Right lobe of liver (tissue), 6 donors: ENCODE measurements at regions not wholly inside any gene's neighbourhood (a gene's known extent, or its start where the extent isn't known, plus 50 kb on each side); places are given as distances from the start of the nearest gene placed in this dataset.

ENCODE experiments used
- ATAC-seq, 4 donors: fragments of 200-7000 bp; cut with Tn5 transposase; one replicate each; pipeline ENCODE4 v1.9.1; 2020; ENCODE audit warnings: mild to moderate bottlenecking in 4 of 4, moderate library complexity in 4 of 4
- DNase-seq, 3 donors: peaks; one replicate each; pipeline ENCODE4 v3.0.0-alpha.2; 2020
- H3K27ac ChIP-seq, 3 donors: fragments of 200-600 bp; one replicate each; pipeline ENCODE4 v1.8.0; 2022
- H3K27me3 ChIP-seq, 2 donors: fragments of 200-600 bp; one replicate each; pipeline ENCODE4 v1.8.0; 2022
- H3K36me3 ChIP-seq, 4 donors: fragments of 200-600 bp; sonication (generic) in 1 of 4; one replicate each; pipeline versions ENCODE4 v1.5.1 to v1.8.0; 2017 to 2022; ENCODE audit warnings: control low read depth in 1 of 4
- H3K4me1 ChIP-seq, 4 donors: fragments of 200-600 bp; sonication (generic) in 1 of 4; one replicate each; pipeline versions ENCODE4 v1.5.1 to v1.8.0; 2017 to 2022; ENCODE audit warnings: control low read depth in 1 of 4
- H3K4me3 ChIP-seq, 3 donors: fragments of 200-600 bp; one replicate each; pipeline ENCODE4 v1.8.0; 2022
- H3K9me3 ChIP-seq, 4 donors: fragments of 200-600 bp; sonication (generic) in 1 of 4; one replicate each; pipeline versions ENCODE4 v1.5.1 to v1.8.0; 2017 to 2022; ENCODE audit warnings: control low read depth in 1 of 4
- CTCF ChIP-seq, 4 donors: fragments of 200-600 bp in 3 of 4; fragments of 450-650 bp in 1 of 4; IDR thresholded peaks; one replicate each; pipeline versions ENCODE4 v1.5.1 to v1.8.0; 2016 to 2022; ENCODE audit warnings: antibody characterized with exemption in 4 of 4, mild to moderate bottlenecking in 2 of 4
- POLR2A ChIP-seq: fragments of 450-650 bp; IDR thresholded peaks from one replicate; pipeline ENCODE4 v1.6.1; 2017; ENCODE audit warnings: antibody characterized with exemption, mild to moderate bottlenecking
- WGBS: methylation state at CpG from one replicate; pipeline ENCODE4 v1.1.6; 2018; ENCODE audit warnings: low coverage, low lambda C conversion rate; ENCODE audit not compliant: insufficient coverage; ENCODE audit errors: missing lambda C conversion rate; 5-methylcytosine and 5-hydroxymethylcytosine counted together
- intact Hi-C, 2 donors: fragments of 100-400 bp; cut with DNase I; formaldehyde crosslinking; loops; one replicate each; pipeline versions ENCODE4 v1.11.2 to v1.14.1; 2022
- donor health status: DM: no; HTN: yes; CAD: no.
- donor health status: DM: no; HTN: no; CAD: no.
- donor health status: DM: no; HTN: no; CAD: no.
- donor health status: DM: no; HTN: yes; CAD: no.
- donor health status: DM: no; HTN: yes; CAD: no.

- no peaks in the 10 kb centered on the region for H3K36me3 ChIP-seq
- no peaks in the 10 kb centered on the region for H3K27me3 ChIP-seq
- no peaks in the 10 kb centered on the region for H3K4me1 ChIP-seq
- TF ChIP-seq POLR2A, result no peak
- no peak for TF ChIP-seq CTCF (IDR thresholded peaks at IDR 0.05)
- H3K4me3 ChIP-seq, result no peak overlapping the region
- no peak for ATAC-seq
- no peak for DNase-seq
- intact Hi-C loops, result no loop called here
- no peaks in the 10 kb centered on the region for H3K9me3 ChIP-seq
- H3K27ac ChIP-seq, result no peak overlapping the region
These were observed 564.8 kb downstream of the MIAT start for GRCh38 chr22:27222178-27222577.

GRCh38 chr22:27223317-27224177, 566.2 kb downstream of the MIAT start:
- Histone ChIP-seq H3K4me3 (no peak overlapping the region), H3K36me3 (no peaks in the 10 kb centered on the region), H3K9me3 (no peaks in the 10 kb centered on the region), H3K27ac (no peak overlapping the region), H3K27me3 (no peaks in the 10 kb centered on the region), H3K4me1 (no peaks in the 10 kb centered on the region)
- intact Hi-C loops, result no loop called here
- WGBS, result 28% methylated on average over 3 of the region's 3 CpGs
- no peak for ATAC-seq
- no peak for DNase-seq
- TF ChIP-seq POLR2A, result no peak
- TF ChIP-seq CTCF (IDR thresholded peaks at IDR 0.05), result no peak

GRCh38 chr22:27224485-27225374, 567.3 kb downstream of the MIAT start:
- no peaks in the 10 kb centered on the region for H3K36me3 ChIP-seq
- DNase-seq, result no peak
- intact Hi-C loops, result no loop called here
- ATAC-seq, result no peak
- H3K4me1 ChIP-seq, result no peaks in the 10 kb centered on the region
- H3K27me3 ChIP-seq, result no peaks in the 10 kb centered on the region
- no peaks in the 10 kb centered on the region for H3K9me3 ChIP-seq
- TF ChIP-seq POLR2A (no peak), CTCF (IDR thresholded peaks at IDR 0.05) (no peak)
- H3K27ac ChIP-seq, result no peak overlapping the region
- H3K4me3 ChIP-seq, result no peak overlapping the region
- WGBS, result 27% methylated on average over 17 of the region's 18 CpGs

GRCh38 chr22:27226666-27227065, 569.3 kb downstream of the MIAT start:
- H3K27me3 ChIP-seq, result no peaks in the 10 kb centered on the region
- TF ChIP-seq POLR2A (no peak), CTCF (IDR thresholded peaks at IDR 0.05) (no peak)
- WGBS, result 55% methylated on average over 3 of the region's 3 CpGs
- H3K36me3 ChIP-seq, result no peaks in the 10 kb centered on the region
- ATAC-seq, result no peak
- H3K27ac ChIP-seq, result no peak overlapping the region
- intact Hi-C loops, result no loop called here
- H3K4me1 ChIP-seq, result no peaks in the 10 kb centered on the region
- DNase-seq, result no peak
- H3K9me3 ChIP-seq, result no peaks in the 10 kb centered on the region
- no peak overlapping the region for H3K4me3 ChIP-seq
